GM19239 (cell line): ENCODE measurements at regions not wholly inside any gene's neighbourhood (a gene's known extent, or its start where the extent isn't known, plus 50 kb on each side); places are given as distances from the start of the nearest gene placed in this dataset.
"Not testable (repeated sequence)": the region's sequence is repeated elsewhere in the genome, so short reads cannot be mapped to it uniquely, and the experiment has no call there.

Source experiments
- DNase-seq: peaks from one replicate; pipeline ENCODE4 v3.0.0; 2011; ENCODE audit warnings: low spot score; ENCODE audit not compliant: insufficient read length
- FAIRE-seq: peaks from 2 replicates; lab custom pipeline; 2011; peaks lifted over from hg19 to GRCh38; lab: Jason Lieb, UNC

GRCh38 chr1:29424266-29424665 is 187.9 kb downstream of the PTPRU start:
- FAIRE-seq, result no peak
- DNase-seq, result no peak

- no peak for DNase-seq
- no peak for FAIRE-seq
Measured at GRCh38 chr1:29420202-29420601, 183.9 kb downstream of the PTPRU start.

- FAIRE-seq (no peak), DNase-seq (no peak)
Measured at GRCh38 chr1:29417971-29418370, 181.6 kb downstream of the PTPRU start.

GRCh38 chr1:29417147-29417858 is 181.0 kb downstream of the PTPRU start:
- FAIRE-seq (no peak), DNase-seq (no peak)

- FAIRE-seq, result no peak
- no peak for DNase-seq
Measured at GRCh38 chr1:29416267-29417146, 180.2 kb downstream of the PTPRU start.

- no peak for FAIRE-seq
- no peak for DNase-seq
Measured at GRCh38 chr1:29415861-29416260, 179.5 kb downstream of the PTPRU start.

- FAIRE-seq, result no peak
- DNase-seq, result no peak
Measured at GRCh38 chr1:29415156-29415830, 179.0 kb downstream of the PTPRU start.

- no peak for DNase-seq
- no peak for FAIRE-seq
Measured at GRCh38 chr1:29414086-29414485, 177.8 kb downstream of the PTPRU start.

GRCh38 chr1:29413661-29414060 is 177.3 kb downstream of the PTPRU start:
- FAIRE-seq, result no peak

GRCh38 chr1:29412591-29412990 is 176.3 kb downstream of the PTPRU start:
- DNase-seq (no peak), FAIRE-seq (no peak)

More at GRCh38 chr1:29413661-29414060, 177.3 kb downstream of the PTPRU start:
- DNase-seq, result no peak

GRCh38 chr1:29410476-29410875 is 174.2 kb downstream of the PTPRU start:
- DNase-seq (no peak), FAIRE-seq (no peak)

GRCh38 chr1:29409616-29410015 is 173.3 kb downstream of the PTPRU start:
- DNase-seq, result no peak
- no peak for FAIRE-seq

- DNase-seq (no peak), FAIRE-seq (no peak)
Measured at GRCh38 chr1:29408831-29409605, 172.7 kb downstream of the PTPRU start.

GRCh38 chr1:29406814-29407213 is 170.5 kb downstream of the PTPRU start:
- DNase-seq (no peak), FAIRE-seq (no peak)

- FAIRE-seq, DNase-seq: not testable (repeated sequence)
Measured at GRCh38 chr1:29400203-29400602, 163.9 kb downstream of the PTPRU start.

GRCh38 chr1:29399465-29399864 is 163.1 kb downstream of the PTPRU start:
- FAIRE-seq, result no peak

GRCh38 chr1:29398431-29398830 is 162.1 kb downstream of the PTPRU start:
- no peak for DNase-seq
- no peak for FAIRE-seq

More at GRCh38 chr1:29399465-29399864, 163.1 kb downstream of the PTPRU start:
- DNase-seq, result no peak

- no peak for FAIRE-seq
- DNase-seq, result no peak
Measured at GRCh38 chr1:29397981-29398380, 161.7 kb downstream of the PTPRU start.

- DNase-seq, result no peak
- FAIRE-seq, result no peak
Measured at GRCh38 chr1:29397256-29397590, 160.9 kb downstream of the PTPRU start.
